ENCODE measurements at regions not wholly inside any gene's neighbourhood (a gene's known extent, or its start where the extent isn't known, plus 50 kb on each side); places are given as distances from the start of the nearest gene placed in this dataset.

GRCh38 chr1:14136152-14136763 lies 436.3 kb downstream of the PRDM2 start:
- TF ChIP-seq, protein P1, sequence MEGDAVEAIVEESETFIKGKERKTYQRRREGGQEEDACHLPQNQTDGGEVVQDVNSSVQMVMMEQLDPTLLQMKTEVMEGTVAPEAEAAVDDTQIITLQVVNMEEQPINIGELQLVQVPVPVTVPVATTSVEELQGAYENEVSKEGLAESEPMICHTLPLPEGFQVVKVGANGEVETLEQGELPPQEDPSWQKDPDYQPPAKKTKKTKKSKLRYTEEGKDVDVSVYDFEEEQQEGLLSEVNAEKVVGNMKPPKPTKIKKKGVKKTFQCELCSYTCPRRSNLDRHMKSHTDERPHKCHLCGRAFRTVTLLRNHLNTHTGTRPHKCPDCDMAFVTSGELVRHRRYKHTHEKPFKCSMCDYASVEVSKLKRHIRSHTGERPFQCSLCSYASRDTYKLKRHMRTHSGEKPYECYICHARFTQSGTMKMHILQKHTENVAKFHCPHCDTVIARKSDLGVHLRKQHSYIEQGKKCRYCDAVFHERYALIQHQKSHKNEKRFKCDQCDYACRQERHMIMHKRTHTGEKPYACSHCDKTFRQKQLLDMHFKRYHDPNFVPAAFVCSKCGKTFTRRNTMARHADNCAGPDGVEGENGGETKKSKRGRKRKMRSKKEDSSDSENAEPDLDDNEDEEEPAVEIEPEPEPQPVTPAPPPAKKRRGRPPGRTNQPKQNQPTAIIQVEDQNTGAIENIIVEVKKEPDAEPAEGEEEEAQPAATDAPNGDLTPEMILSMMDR (IDR thresholded peaks at IDR 0.05; ENCODE audit: insufficient read depth, low read length, missing control alignments): no peak
- CTCF ChIA-PET: no interaction called here
- H3K4me3 ChIP-seq (ENCODE audit: low read depth, low read length): no peak overlapping the region
- DNase-seq (ENCODE audit: low read depth, low spot score): no peak
- POLR2A ChIA-PET: no interaction called here

DNA sequence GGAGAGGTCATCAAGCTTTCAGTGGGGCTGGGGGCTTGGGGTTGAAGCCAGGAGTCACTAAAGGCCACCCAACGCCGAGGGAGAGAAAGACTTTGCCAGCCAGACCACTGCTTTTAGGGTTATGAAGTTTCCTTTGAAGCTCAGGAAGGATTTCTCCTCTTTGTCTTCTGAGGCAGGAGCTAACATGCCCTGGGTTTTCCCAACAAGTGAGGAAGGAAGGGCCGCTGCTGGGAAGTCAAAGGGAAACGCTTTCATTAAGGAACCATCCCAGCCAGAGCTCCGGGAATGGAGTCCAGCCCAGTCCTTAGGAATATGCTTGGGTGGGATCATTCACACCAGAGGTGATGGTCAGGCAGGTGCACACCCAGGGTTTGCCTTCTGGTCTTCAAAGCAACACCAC lies 436.9 kb downstream of the PRDM2 start:
- ChIA-PET CTCF (no interaction called here), POLR2A (no interaction called here)
- TF ChIP-seq, protein P1 (IDR thresholded peaks at IDR 0.05; ENCODE audit: insufficient read depth, low read length, missing control alignments): no peak

GRCh38 chr1:14137411-14138134 lies 437.6 kb downstream of the PRDM2 start:
- TF ChIP-seq, protein P1 (IDR thresholded peaks at IDR 0.05; ENCODE audit: insufficient read depth, low read length, missing control alignments): no peak
- ChIA-PET CTCF (no interaction called here), POLR2A (no interaction called here)
- DNase-seq (ENCODE audit: low read depth, low spot score): no peak
- no peak overlapping the region for H3K4me3 ChIP-seq (ENCODE audit: low read depth, low read length)

More for the DNA sequence above, 436.9 kb downstream of the PRDM2 start:
- no peak for DNase-seq (ENCODE audit: low read depth, low spot score)
- H3K4me3 ChIP-seq (ENCODE audit: low read depth, low read length): no peak overlapping the region

DNA sequence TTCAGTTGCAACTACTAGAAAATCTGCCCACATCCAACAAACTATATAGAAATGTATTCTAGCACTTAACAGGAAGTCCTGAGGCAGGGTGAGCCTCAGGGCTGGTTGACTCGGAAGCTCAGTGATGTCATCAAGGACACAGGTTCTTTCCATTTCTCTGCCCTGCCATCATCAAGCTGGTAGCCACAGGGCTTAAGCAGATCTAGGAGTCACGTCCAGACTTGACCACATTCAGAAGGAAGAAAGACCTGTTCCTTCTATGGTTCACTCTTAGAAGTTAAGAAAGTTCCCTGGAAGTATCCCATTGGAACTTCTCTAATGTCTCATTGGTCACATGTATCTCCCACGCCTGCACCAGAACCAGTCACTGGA lies 438.1 kb downstream of the PRDM2 start:
- DNase-seq (ENCODE audit: low read depth, low spot score): no peak
- ChIA-PET CTCF (no interaction called here), POLR2A (no interaction called here)
- TF ChIP-seq, protein P1 (IDR thresholded peaks at IDR 0.05; ENCODE audit: insufficient read depth, low read length, missing control alignments): no peak
- H3K4me3 ChIP-seq (ENCODE audit: low read depth, low read length): no peak overlapping the region

DNA sequence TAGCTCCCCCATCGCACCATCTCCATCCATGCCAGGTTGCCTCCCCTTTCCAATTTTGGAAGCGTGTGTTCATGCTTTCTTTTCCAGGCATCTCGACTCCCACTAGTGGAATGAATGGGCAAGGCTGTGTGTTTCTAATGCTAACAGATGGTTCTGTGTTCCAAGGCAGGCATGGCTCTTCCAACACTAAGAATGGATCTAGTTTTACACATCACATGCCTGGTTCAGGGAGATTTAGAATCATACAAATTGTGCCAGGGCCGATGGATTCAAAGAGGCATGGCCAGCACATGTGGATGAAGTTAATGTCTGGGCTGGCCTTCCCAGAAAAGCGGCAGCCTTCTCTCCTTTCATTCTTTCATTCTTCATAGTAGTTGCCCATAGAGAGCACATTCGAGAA lies 438.7 kb downstream of the PRDM2 start:
- CTCF ChIA-PET: no interaction called here
- no peak for DNase-seq (ENCODE audit: low read depth, low spot score)

DNA sequence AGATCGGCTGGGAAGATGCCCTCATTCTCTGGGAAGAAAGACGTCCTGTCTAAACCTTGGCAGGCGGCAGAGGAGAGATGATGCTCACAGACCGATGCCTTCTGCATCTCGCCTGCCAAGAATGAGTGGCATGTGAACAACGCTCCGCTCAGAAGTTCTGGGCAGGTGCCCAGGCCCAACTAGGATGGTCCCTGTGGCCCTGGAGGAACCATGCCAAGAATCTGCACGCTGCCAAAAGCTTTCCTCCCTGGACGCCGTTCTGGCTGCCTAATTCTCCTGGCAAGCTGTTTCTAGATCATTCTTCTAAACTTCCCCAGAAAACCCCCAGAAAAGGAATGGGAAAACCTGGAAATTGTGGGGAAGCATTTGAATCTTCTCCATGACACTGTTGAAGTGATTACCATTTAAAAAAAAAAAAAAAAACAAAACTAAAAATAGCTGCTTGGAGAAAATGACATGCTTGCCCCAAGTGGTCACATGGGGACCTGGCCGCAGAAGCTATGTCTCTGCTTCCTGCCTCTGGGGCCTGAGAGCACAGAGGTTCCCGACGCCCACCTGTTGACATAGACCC lies 440.9 kb downstream of the PRDM2 start:
- TF ChIP-seq, protein P1 (IDR thresholded peaks at IDR 0.05; ENCODE audit: insufficient read depth, low read length, missing control alignments): no peak
- POLR2A ChIA-PET: no interaction called here
- CTCF ChIA-PET: no interaction called here
- no peak overlapping the region for H3K4me3 ChIP-seq (ENCODE audit: low read depth, low read length)
- no peak for DNase-seq (ENCODE audit: low read depth, low spot score)

More for the DNA sequence above, 438.7 kb downstream of the PRDM2 start:
- H3K4me3 ChIP-seq (ENCODE audit: low read depth, low read length): no peak overlapping the region
- POLR2A ChIA-PET: no interaction called here
- TF ChIP-seq, protein P1 (IDR thresholded peaks at IDR 0.05; ENCODE audit: insufficient read depth, low read length, missing control alignments): no peak
